Loucy (cell line): ENCODE measurements at regions not wholly inside any gene's neighbourhood (a gene's known extent, or its start where the extent isn't known, plus 50 kb on each side); places are given as distances from the start of the nearest gene placed in this dataset.

Experiments used
- H2AFZ ChIP-seq: fragments of 200-600 bp; sonication (generic); 2 replicates; pipeline ENCODE4 v1.6.0; 2016; ENCODE audit warnings: antibody characterized with exemption, mild to moderate bottlenecking, low read length, moderate library complexity
- H3F3A ChIP-seq: fragments of 200-600 bp; 2 replicates; pipeline ENCODE4 v1.6.0; 2016; ENCODE audit warnings: antibody characterized with exemption, low read depth, mild to moderate bottlenecking
- H3K27me3 ChIP-seq: fragments of 200-600 bp; sonication (generic); 2 replicates; pipeline ENCODE4 v1.6.1; 2014; ENCODE audit warnings: low read length, mild to moderate bottlenecking; ENCODE audit not compliant: insufficient read depth, poor library complexity, severe bottlenecking
- H3K36me3 ChIP-seq: fragments of 200-600 bp; sonication (generic); 2 replicates; pipeline ENCODE4 v1.6.1; 2016; ENCODE audit warnings: low read length; ENCODE audit not compliant: insufficient read depth
- H3K4me1 ChIP-seq: fragments of 200-600 bp; sonication (generic); 2 replicates; pipeline ENCODE4 v1.5.1; 2014; ENCODE audit warnings: low read length, mild to moderate bottlenecking; ENCODE audit not compliant: insufficient read depth, poor library complexity, severe bottlenecking
- H3K4me2 ChIP-seq: fragments of 200-600 bp; sonication (generic); 2 replicates; pipeline ENCODE4 v1.6.0; 2014; ENCODE audit warnings: antibody characterized with exemption, low read length, low read depth, mild to moderate bottlenecking; ENCODE audit not compliant: poor library complexity, severe bottlenecking
- H3K4me3 ChIP-seq: fragments of 200-600 bp; sonication (generic); 2 replicates; pipeline ENCODE4 v1.5.1; 2014; ENCODE audit warnings: low read length, mild to moderate bottlenecking, mixed read lengths; ENCODE audit not compliant: poor library complexity, severe bottlenecking
- H3K79me2 ChIP-seq: fragments of 200-600 bp; sonication (generic); 2 replicates; pipeline ENCODE4 v1.6.1; 2014; ENCODE audit warnings: low read length; ENCODE audit not compliant: insufficient read depth
- H3K9ac ChIP-seq: fragments of 200-600 bp; sonication (generic); 2 replicates; pipeline ENCODE4 v1.6.0; 2014; ENCODE audit warnings: mild to moderate bottlenecking, low read depth, low read length, moderate library complexity; ENCODE audit not compliant: poor library complexity, severe bottlenecking
- H3K9me2 ChIP-seq: fragments of 200-600 bp; sonication (generic); replicated peaks from 2 replicates; pipeline ENCODE4 v1.6.1; 2016; ENCODE audit warnings: low read depth, low read length, mixed read lengths
- H3K9me3 ChIP-seq: fragments of 200-600 bp; sonication (generic); 2 replicates; pipeline ENCODE4 v1.6.1; 2014; ENCODE audit warnings: mild to moderate bottlenecking, antibody characterized with exemption, low read length, low read depth; ENCODE audit not compliant: insufficient read depth
- H4K20me1 ChIP-seq: fragments of 200-600 bp; sonication (generic); 2 replicates; pipeline ENCODE4 v1.6.0; 2014; ENCODE audit warnings: antibody characterized with exemption, low read length, mild to moderate bottlenecking; ENCODE audit not compliant: insufficient read depth, poor library complexity, severe bottlenecking
- EZH2phosphoT487 ChIP-seq: fragments of 200-600 bp; IDR thresholded peaks from 2 replicates; pipeline ENCODE4 v1.6.1; 2018; ENCODE audit warnings: antibody characterized with exemption, mild to moderate bottlenecking, moderate library complexity, borderline replicate concordance
- TF ChIP-seq, protein P1 (sequence below): fragments of 200-600 bp; sonication (generic); conservative IDR thresholded peaks from 2 replicates; pipeline ENCODE4 v1.5.1; 2014; ENCODE audit warnings: mild to moderate bottlenecking, antibody characterized with exemption, low read length

- Histone ChIP-seq H3K79me2 (no peaks in the 10 kb centered on the region), H3F3A (no peaks in the 10 kb centered on the region), H3K9ac (no peak overlapping the region)
Measured at GRCh38 chr4:188220006-188220405, 80.8 kb downstream of the TRIML1 start.

GRCh38 chr4:188221090-188221489 lies 81.8 kb downstream of the TRIML1 start:
- peaks cover 7% of the 10 kb centered on the region; the same call in 1 of the 2 replicates for H3K9me3 ChIP-seq
- TF ChIP-seq, protein P1, sequence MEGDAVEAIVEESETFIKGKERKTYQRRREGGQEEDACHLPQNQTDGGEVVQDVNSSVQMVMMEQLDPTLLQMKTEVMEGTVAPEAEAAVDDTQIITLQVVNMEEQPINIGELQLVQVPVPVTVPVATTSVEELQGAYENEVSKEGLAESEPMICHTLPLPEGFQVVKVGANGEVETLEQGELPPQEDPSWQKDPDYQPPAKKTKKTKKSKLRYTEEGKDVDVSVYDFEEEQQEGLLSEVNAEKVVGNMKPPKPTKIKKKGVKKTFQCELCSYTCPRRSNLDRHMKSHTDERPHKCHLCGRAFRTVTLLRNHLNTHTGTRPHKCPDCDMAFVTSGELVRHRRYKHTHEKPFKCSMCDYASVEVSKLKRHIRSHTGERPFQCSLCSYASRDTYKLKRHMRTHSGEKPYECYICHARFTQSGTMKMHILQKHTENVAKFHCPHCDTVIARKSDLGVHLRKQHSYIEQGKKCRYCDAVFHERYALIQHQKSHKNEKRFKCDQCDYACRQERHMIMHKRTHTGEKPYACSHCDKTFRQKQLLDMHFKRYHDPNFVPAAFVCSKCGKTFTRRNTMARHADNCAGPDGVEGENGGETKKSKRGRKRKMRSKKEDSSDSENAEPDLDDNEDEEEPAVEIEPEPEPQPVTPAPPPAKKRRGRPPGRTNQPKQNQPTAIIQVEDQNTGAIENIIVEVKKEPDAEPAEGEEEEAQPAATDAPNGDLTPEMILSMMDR = no peak
- TF ChIP-seq EZH2phosphoT487 = no peak
- no peaks in the 10 kb centered on the region for H3K4me1 ChIP-seq

More at GRCh38 chr4:188220006-188220405, 80.8 kb downstream of the TRIML1 start:
- H3K9me2 ChIP-seq = no peaks in the 10 kb centered on the region
- H3K4me2 ChIP-seq = no peak overlapping the region
- no peaks in the 10 kb centered on the region for H3K4me1 ChIP-seq
- TF ChIP-seq EZH2phosphoT487 = no peak
- TF ChIP-seq, protein P1 = no peak
- H3K27me3 ChIP-seq = no peaks in the 10 kb centered on the region
- H4K20me1 ChIP-seq = no peaks in the 10 kb centered on the region
- H3K4me3 ChIP-seq = no peak overlapping the region
- H3K9me3 ChIP-seq = peaks cover 7% of the 10 kb centered on the region; the same call in 1 of the 2 replicates
- no peak overlapping the region for H2AFZ ChIP-seq
- H3K36me3 ChIP-seq = no peaks in the 10 kb centered on the region

DNA sequence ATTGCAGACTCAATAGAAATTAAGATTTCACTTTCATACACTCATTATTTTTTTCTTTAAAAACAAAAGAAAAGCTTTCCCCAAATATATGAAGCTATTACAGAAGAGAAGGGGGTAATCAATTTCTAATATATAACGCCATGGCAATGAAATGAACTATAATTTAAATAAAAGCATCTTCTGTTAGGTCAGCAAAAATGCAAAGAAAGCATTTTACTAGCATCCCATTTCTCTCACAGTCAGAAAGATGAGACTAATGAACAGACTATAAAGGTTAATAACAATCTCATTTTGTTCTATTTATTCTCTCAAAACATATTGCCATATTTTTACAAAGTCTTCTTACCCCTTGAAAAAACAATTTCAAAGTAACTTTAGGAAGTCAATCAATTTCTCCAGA lies 89.0 kb downstream of the TRIML1 start:
- Histone ChIP-seq H3K9me2 (no peaks in the 10 kb centered on the region), H4K20me1 (no peaks in the 10 kb centered on the region), H3K9ac (no peak overlapping the region), H3K4me2 (no peak overlapping the region), H3K9me3 (peaks cover 7% of the 10 kb centered on the region; the same call in 1 of the 2 replicates), H3K79me2 (no peaks in the 10 kb centered on the region), H3K36me3 (no peaks in the 10 kb centered on the region), H3K4me1 (no peaks in the 10 kb centered on the region), H2AFZ (no peak overlapping the region), H3K4me3 (no peak overlapping the region), H3F3A (no peaks in the 10 kb centered on the region), H3K27me3 (no peaks in the 10 kb centered on the region)
- TF ChIP-seq, protein P1 = no peak
- TF ChIP-seq EZH2phosphoT487 = no peak

More at GRCh38 chr4:188221090-188221489, 81.8 kb downstream of the TRIML1 start:
- Histone ChIP-seq H3K4me2 (no peak overlapping the region), H4K20me1 (no peaks in the 10 kb centered on the region), H2AFZ (no peak overlapping the region), H3K79me2 (no peaks in the 10 kb centered on the region), H3K36me3 (no peaks in the 10 kb centered on the region), H3K9ac (no peak overlapping the region), H3K27me3 (no peaks in the 10 kb centered on the region), H3K4me3 (no peak overlapping the region), H3F3A (no peaks in the 10 kb centered on the region), H3K9me2 (no peaks in the 10 kb centered on the region)
